ENCODE measurements at regions not wholly inside any gene's neighbourhood (a gene's known extent, or its start where the extent isn't known, plus 50 kb on each side); places are given as distances from the start of the nearest gene placed in this dataset.
"Not testable (repeated sequence)": the region's sequence is repeated elsewhere in the genome, so short reads cannot be mapped to it uniquely, and the experiment has no call there.

- DNase-seq: no peak
These were observed 740.8 kb upstream of the ZNF608 start for GRCh38 chr5:125487231-125487630.

- not testable (repeated sequence) for DNase-seq
These were observed 741.2 kb upstream of the ZNF608 start for GRCh38 chr5:125487652-125488051.

GRCh38 chr5:125489146-125489545 lies 742.7 kb upstream of the ZNF608 start:
- DNase-seq: no peak

- no peak for DNase-seq
These were observed 745.6 kb upstream of the ZNF608 start for GRCh38 chr5:125491986-125492492.

GRCh38 chr5:125492977-125493376 lies 746.5 kb upstream of the ZNF608 start:
- DNase-seq: no peak

- DNase-seq: no peak
These were observed 750.0 kb upstream of the ZNF608 start for GRCh38 chr5:125496393-125496792.

GRCh38 chr5:125497651-125498050 lies 751.2 kb upstream of the ZNF608 start:
- no peak for DNase-seq

- DNase-seq: no peak
These were observed 753.3 kb upstream of the ZNF608 start for GRCh38 chr5:125499636-125500332.

- DNase-seq: no peak
These were observed 755.0 kb upstream of the ZNF608 start for GRCh38 chr5:125501396-125501795.

- no peak for DNase-seq
These were observed 757.5 kb upstream of the ZNF608 start for GRCh38 chr5:125503946-125504345.

GRCh38 chr5:125505115-125505514 lies 758.7 kb upstream of the ZNF608 start:
- no peak for DNase-seq

- DNase-seq: no peak
These were observed 759.7 kb upstream of the ZNF608 start for GRCh38 chr5:125506124-125506523.

GRCh38 chr5:125508225-125508624 lies 761.8 kb upstream of the ZNF608 start:
- DNase-seq: no peak

- DNase-seq: no peak
These were observed 764.2 kb upstream of the ZNF608 start for GRCh38 chr5:125510651-125511050.

- DNase-seq: no peak
These were observed 771.6 kb upstream of the ZNF608 start for GRCh38 chr5:125517973-125518550.

GRCh38 chr5:125521289-125521688 lies 774.9 kb upstream of the ZNF608 start:
- no peak for DNase-seq

- no peak for DNase-seq
These were observed 778.9 kb upstream of the ZNF608 start for GRCh38 chr5:125525356-125525755.

- DNase-seq: no peak
These were observed 780.5 kb upstream of the ZNF608 start for GRCh38 chr5:125526966-125527365.

- no peak for DNase-seq
These were observed 782.4 kb upstream of the ZNF608 start for GRCh38 chr5:125528881-125529280.

GRCh38 chr5:125530833-125531615 lies 784.6 kb upstream of the ZNF608 start:
- DNase-seq: no peak

GRCh38 chr5:125536095-125536494 lies 789.7 kb upstream of the ZNF608 start:
- DNase-seq: no peak

GRCh38 chr5:125536582-125536981 lies 790.1 kb upstream of the ZNF608 start:
- no peak for DNase-seq

- DNase-seq: no peak
These were observed 791.2 kb upstream of the ZNF608 start for GRCh38 chr5:125537661-125538060.

- no peak for DNase-seq
These were observed 792.0 kb upstream of the ZNF608 start for GRCh38 chr5:125538469-125538868.
